Neural cell (in vitro differentiated cells): ENCODE measurements at regions not wholly inside any gene's neighbourhood (a gene's known extent, or its start where the extent isn't known, plus 50 kb on each side); places are given as distances from the start of the nearest gene placed in this dataset.

Source experiments
- H2AFZ ChIP-seq: fragments of 200-600, 300-800 bp; sonication (generic), shearing (Covaris generic); 2 replicates; pipeline ENCODE4 v1.6.0; 2014; ENCODE audit warnings: low read depth, mild to moderate bottlenecking, antibody characterized with exemption, low read length, moderate library complexity
- H3F3A ChIP-seq: fragments of 200-600 bp; shearing (Covaris generic); 2 replicates; pipeline ENCODE4 v1.6.1; 2016; ENCODE audit warnings: mild to moderate bottlenecking, moderate library complexity, mixed read lengths, antibody characterized with exemption, low read length; ENCODE audit not compliant: insufficient read depth, poor library complexity, severe bottlenecking
- H3K27ac ChIP-seq: fragments of 200-600, 300-800 bp; sonication (generic), shearing (Covaris generic); 2 replicates; pipeline ENCODE4 v1.5.1; 2014; ENCODE audit warnings: mild to moderate bottlenecking, low read length, moderate library complexity
- H3K27me3 ChIP-seq: fragments of 300-800, 200-600 bp; sonication (generic), shearing (Covaris generic); 2 replicates; pipeline ENCODE4 v1.6.0; 2014; ENCODE audit warnings: mild to moderate bottlenecking, low read depth, low read length, moderate library complexity; ENCODE audit not compliant: insufficient read depth
- H3K36me3 ChIP-seq: fragments of 300-800, 200-600 bp; sonication (generic), shearing (Covaris generic); 2 replicates; pipeline ENCODE4 v1.5.1; 2014; ENCODE audit warnings: mild to moderate bottlenecking, antibody characterized with exemption, low read length, moderate library complexity; ENCODE audit not compliant: insufficient read depth
- H3K4me2 ChIP-seq: fragments of 300-800, 200-600 bp; sonication (generic), shearing (Covaris generic); 2 replicates; pipeline ENCODE4 v1.6.0; 2014; ENCODE audit warnings: mild to moderate bottlenecking, low read length
- H3K4me3 ChIP-seq: fragments of 300-800, 200-600 bp; sonication (generic), shearing (Covaris generic); 2 replicates; pipeline ENCODE4 v1.5.1; 2014; ENCODE audit warnings: mild to moderate bottlenecking, low read length, moderate library complexity
- H3K79me2 ChIP-seq: fragments of 200-600 bp; shearing (Covaris generic); replicated peaks from 2 replicates; pipeline ENCODE4 v1.6.0; 2014; ENCODE audit warnings: mild to moderate bottlenecking, low read length, moderate library complexity; ENCODE audit not compliant: insufficient read depth
- H3K9ac ChIP-seq: fragments of 300-800, 200-600 bp; sonication (generic), shearing (Covaris generic); 2 replicates; pipeline ENCODE4 v1.6.1; 2016; ENCODE audit warnings: mild to moderate bottlenecking, low read length, mixed read lengths
- H3K9me2 ChIP-seq: fragments of 200-600 bp; shearing (Covaris generic); 2 replicates; pipeline ENCODE4 v1.6.1; 2016; ENCODE audit warnings: mild to moderate bottlenecking, low read length, mixed read lengths; ENCODE audit not compliant: insufficient read depth
- H3K9me3 ChIP-seq: fragments of 200-600, 300-800 bp; sonication (generic), shearing (Covaris generic); 2 replicates; pipeline ENCODE4 v1.6.1; 2016; ENCODE audit warnings: mild to moderate bottlenecking, mixed run types, low read length, moderate library complexity, mixed read lengths
- H4K20me1 ChIP-seq: fragments of 200-600 bp; shearing (Covaris generic); 2 replicates; pipeline ENCODE4 v1.6.1; 2016; ENCODE audit warnings: mild to moderate bottlenecking, mixed run types; ENCODE audit not compliant: insufficient read depth
- CTCF ChIP-seq: fragments of 450-650 bp; IDR thresholded peaks from 2 replicates; pipeline ENCODE4 v1.5.1; 2014; ENCODE audit warnings: antibody characterized with exemption, mild to moderate bottlenecking, moderate library complexity; ENCODE audit not compliant: poor library complexity, severe bottlenecking
- EP300 ChIP-seq: fragments of 450-650 bp; conservative IDR thresholded peaks from 2 replicates; pipeline ENCODE4 v1.6.1; 2014; ENCODE audit warnings: antibody characterized with exemption, mild to moderate bottlenecking, moderate library complexity; ENCODE audit not compliant: poor library complexity, severe bottlenecking
- EZH2 ChIP-seq: fragments of 200-600, 300-800 bp; shearing (Covaris generic), sonication (generic); IDR thresholded peaks from 2 replicates; pipeline ENCODE4 v1.6.1; 2014; ENCODE audit warnings: antibody characterized with exemption, low read length, borderline replicate concordance, mild to moderate bottlenecking; ENCODE audit not compliant: insufficient read depth, poor library complexity, severe bottlenecking
- MXI1 ChIP-seq: fragments of 450-650 bp; conservative IDR thresholded peaks from 2 replicates; pipeline ENCODE4 v1.6.1; 2014; ENCODE audit warnings: antibody characterized with exemption, mild to moderate bottlenecking; ENCODE audit not compliant: poor library complexity, severe bottlenecking
- POLR2AphosphoS5 ChIP-seq: IDR thresholded peaks from 2 replicates; pipeline ENCODE4 v1.6.1; 2012
- RAD21 ChIP-seq: fragments of 450-650 bp; conservative IDR thresholded peaks from 2 replicates; pipeline ENCODE4 v1.6.1; 2014; ENCODE audit warnings: antibody characterized with exemption, mild to moderate bottlenecking, moderate library complexity
- REST ChIP-seq: IDR thresholded peaks from 2 replicates; pipeline ENCODE4 v1.6.1; 2012; ENCODE audit warnings: borderline replicate concordance
- SMC3 ChIP-seq: fragments of 450-650 bp; conservative IDR thresholded peaks from 2 replicates; pipeline ENCODE4 v1.6.1; 2014; ENCODE audit warnings: antibody characterized with exemption, mild to moderate bottlenecking, moderate library complexity; ENCODE audit not compliant: poor library complexity
- TAF1 ChIP-seq: IDR thresholded peaks from 2 replicates; pipeline ENCODE4 v1.6.1; 2012; ENCODE audit warnings: low read depth

GRCh38 chr21:16777041-16777720, 735.7 kb upstream of the CXADR start:
- Histone ChIP-seq H3K27ac (no peak overlapping the region), H3K36me3 (no peaks in the 10 kb centered on the region), H3K9me3 (no peaks in the 10 kb centered on the region), H3F3A (no peaks in the 10 kb centered on the region), H3K79me2 (no peaks in the 10 kb centered on the region), H3K27me3 (no peaks in the 10 kb centered on the region), H3K9me2 (no peaks in the 10 kb centered on the region), H4K20me1 (no peaks in the 10 kb centered on the region), H3K9ac (no peak overlapping the region), H3K4me3 (no peak overlapping the region), H2AFZ (no peak overlapping the region), H3K4me2 (no peak overlapping the region)
- TF ChIP-seq CTCF: no peak
- TF ChIP-seq TAF1: no peak
- no peak for TF ChIP-seq POLR2AphosphoS5
- no peak for TF ChIP-seq REST
- no peak for TF ChIP-seq RAD21
- TF ChIP-seq EZH2: no peak

DNA sequence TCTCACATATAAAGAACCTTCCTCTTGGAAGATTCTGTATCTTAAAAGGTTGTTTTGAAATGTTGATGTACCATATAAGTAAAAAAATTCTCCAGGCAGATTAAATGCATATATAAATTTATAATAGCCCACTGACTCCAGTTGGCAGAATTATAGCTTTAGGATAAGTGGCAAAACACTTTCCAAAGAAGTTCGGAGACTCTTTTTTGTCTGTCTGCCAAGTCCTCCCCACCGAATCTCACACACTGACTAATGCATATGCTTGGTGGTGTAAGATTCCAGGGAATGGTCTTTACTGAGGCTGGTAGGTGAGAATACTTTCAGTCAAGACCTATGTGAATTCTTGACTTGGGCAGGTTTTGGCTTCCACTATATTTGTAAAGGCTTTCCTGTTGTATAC, 724.3 kb upstream of the CXADR start:
- Histone ChIP-seq H3K9me3 (no peaks in the 10 kb centered on the region), H2AFZ (no peak overlapping the region)
- TF ChIP-seq EP300: no peak
- no peak for TF ChIP-seq SMC3
- TF ChIP-seq EZH2: no peak
- TF ChIP-seq RAD21: no peak
- TF ChIP-seq POLR2AphosphoS5: no peak
- TF ChIP-seq REST: no peak
- TF ChIP-seq CTCF: no peak
- no peak for TF ChIP-seq MXI1
- no peak for TF ChIP-seq TAF1

More for the DNA sequence above, 724.3 kb upstream of the CXADR start:
- Histone ChIP-seq H4K20me1 (no peaks in the 10 kb centered on the region), H3K27me3 (peaks cover 3% of the 10 kb centered on the region), H3K27ac (no peak overlapping the region), H3F3A (no peaks in the 10 kb centered on the region), H3K36me3 (no peaks in the 10 kb centered on the region), H3K4me3 (no peak overlapping the region), H3K79me2 (no peaks in the 10 kb centered on the region), H3K9me2 (no peaks in the 10 kb centered on the region), H3K9ac (no peak overlapping the region), H3K4me2 (no peak overlapping the region)
